GM12878 (cell line): ENCODE measurements at regions not wholly inside any gene's neighbourhood (a gene's known extent, or its start where the extent isn't known, plus 50 kb on each side); places are given as distances from the start of the nearest gene placed in this dataset.

Source experiments
- ATAC-seq: fragments of 200-7000 bp; cut with Tn5 transposase; 3 replicates; pipeline ENCODE4 v1.9.1; 2020; ENCODE audit warnings: mild to moderate bottlenecking, moderate library complexity
- BruUV-seq: library from RNA; stranded (reverse); fragments of 400-500 nt; replicated peaks from 2 replicates; lab custom pipeline; 2021; lab: Mats Ljungman, UMichigan
- CTCF ChIA-PET: fragments of 300-600 bp; sonication (Branson Sonifier 250); formaldehyde crosslinking; extraction: SDS; loops from one replicate; lab custom pipeline; 2021; ENCODE audit warnings: inconsistent platforms; lab: Yijun Ruan, JAX
- POLR2A ChIA-PET: fragments of 350-600 bp; formaldehyde crosslinking; extraction: SDS; loops from one replicate; lab custom pipeline; 2021; ENCODE audit warnings: inconsistent platforms; lab: Charles Lee
- RAD21 ChIA-PET: fragments of 300-600 bp; sonication (Branson Sonifier 250); formaldehyde crosslinking; loops from one replicate; lab custom pipeline; 2023; ENCODE audit warnings: antibody characterized with exemption; ENCODE audit not compliant: unreplicated experiment; lab: Charles Lee
- SMC1A ChIA-PET: fragments of 300-600 bp; sonication (Branson Sonifier 250); formaldehyde crosslinking; loops from one replicate; lab custom pipeline; 2023; ENCODE audit not compliant: unreplicated experiment, uncharacterized antibody; lab: Charles Lee
- DNase-seq: peaks from one replicate; pipeline ENCODE4 v3.0.0-alpha.2; 2011; ENCODE audit warnings: low read depth, low spot score
- FAIRE-seq: peaks from 3 replicates; lab custom pipeline; 2011; peaks lifted over from hg19 to GRCh38; lab: Jason Lieb, UNC
- H2AFZ ChIP-seq: 2 replicates; pipeline ENCODE4 v1.6.0; 2011; ENCODE audit warnings: low read depth, low read length, control low read depth; ENCODE audit not compliant: control insufficient read depth
- H3K27ac ChIP-seq: 2 replicates; pipeline ENCODE4 v1.5.1; 2011; ENCODE audit warnings: control low read depth; ENCODE audit not compliant: control insufficient read depth, insufficient read depth
- H3K27me3 ChIP-seq, 2 experiments: replicated peaks in 1 of 2; 2 replicates each; pipeline versions ENCODE4 v1.6.0 to v1.6.1; 2011; ENCODE audit warnings: low read length in 1 of 2; ENCODE audit not compliant: control insufficient read depth in 2 of 2, insufficient read depth in 2 of 2
- H3K36me3 ChIP-seq, 2 experiments: 2 replicates each; pipeline ENCODE4 v1.5.1; 2011; ENCODE audit warnings: low read length in 1 of 2; ENCODE audit not compliant: control insufficient read depth in 2 of 2, insufficient read depth in 2 of 2
- H3K4me1 ChIP-seq: 2 replicates; pipeline ENCODE4 v1.6.1; 2011; ENCODE audit warnings: mild to moderate bottlenecking, low read length, moderate library complexity, mixed read lengths; ENCODE audit not compliant: control insufficient read depth, insufficient read depth
- H3K4me2 ChIP-seq: 2 replicates; pipeline ENCODE4 v1.6.0; 2011; ENCODE audit warnings: control low read depth; ENCODE audit not compliant: control insufficient read depth, insufficient read depth
- H3K4me3 ChIP-seq: fragments of 200-600 bp; sonication (generic); 2 replicates; pipeline ENCODE4 v1.5.1; 2016
- H3K79me2 ChIP-seq: 2 replicates; pipeline ENCODE4 v1.6.0; 2011; ENCODE audit warnings: low read length; ENCODE audit not compliant: control insufficient read depth, insufficient read depth
- H3K9ac ChIP-seq: 2 replicates; pipeline ENCODE4 v1.8.0; 2011; ENCODE audit warnings: low read length, control low read depth, mixed read lengths; ENCODE audit not compliant: control insufficient read depth, insufficient read depth
- H3K9me3 ChIP-seq: replicated peaks from 3 replicates; pipeline ENCODE4 v1.5.1; 2011; ENCODE audit warnings: mild to moderate bottlenecking, low read length; ENCODE audit not compliant: control insufficient read depth, insufficient read depth
- H4K20me1 ChIP-seq: 2 replicates; pipeline ENCODE4 v1.6.0; 2011; ENCODE audit not compliant: control insufficient read depth, insufficient read depth
- BCLAF1 ChIP-seq: fragments of 450-650 bp; IDR thresholded peaks from 2 replicates; pipeline ENCODE4 v1.6.1; 2017; ENCODE audit warnings: antibody characterized with exemption, mild to moderate bottlenecking, moderate library complexity
- HDAC2 ChIP-seq: fragments of 200-600 bp; sonication (generic); IDR thresholded peaks from 2 replicates; pipeline ENCODE4 v1.6.1; 2017
- POLR2A ChIP-seq: IDR thresholded peaks from 2 replicates; pipeline ENCODE4 v1.6.1; 2011; ENCODE audit warnings: low read depth, mild to moderate bottlenecking, low read length
- RBBP5 ChIP-seq: fragments of 200-600 bp; sonication (generic); conservative IDR thresholded peaks from 2 replicates; pipeline ENCODE4 v1.6.1; 2016
- SREBF2 ChIP-seq: IDR thresholded peaks from 2 replicates; pipeline ENCODE4 v1.6.1; 2012; ENCODE audit warnings: mild to moderate bottlenecking, low read length
- WGBS: methylation state at CpG from one replicate; pipeline ENCODE4 v1.1.6; 2016; ENCODE audit warnings: low lambda C conversion rate; ENCODE audit not compliant: insufficient replicate concordance, insufficient coverage; ENCODE audit errors: missing lambda C conversion rate; 5-methylcytosine and 5-hydroxymethylcytosine counted together
- in situ Hi-C: fragments of 300-500 bp; cut with MboI; formaldehyde crosslinking; loops from 9 replicates; pipeline ENCODE4 v1.14.3; 2018; ENCODE audit warnings: mixed read lengths
- intact Hi-C: fragments of 100-400 bp; cut with micrococcal nuclease; formaldehyde crosslinking; loops from one replicate; pipeline ENCODE4 v1.14.2; 2022; ENCODE audit not compliant: unreplicated experiment

DNA sequence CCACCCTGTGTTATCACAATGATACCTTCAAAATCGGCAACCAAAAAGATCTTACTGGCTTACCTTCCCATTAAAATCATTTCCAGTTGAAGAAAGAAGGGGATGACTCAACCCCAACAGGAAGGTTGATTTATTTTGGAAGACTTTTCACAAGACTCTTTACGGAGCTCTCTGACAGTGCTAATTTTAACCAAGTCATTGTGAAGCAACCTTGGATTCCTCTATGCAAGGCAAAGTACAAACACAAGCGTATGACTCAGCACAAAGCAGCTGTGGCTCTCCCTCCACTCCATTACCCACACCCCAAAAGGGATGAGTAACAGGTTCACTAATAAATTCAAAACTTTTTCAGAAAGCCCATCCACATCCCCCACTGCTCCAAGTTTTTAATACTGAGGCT lies 213.8 kb upstream of the FGF13 start:
- Histone ChIP-seq H4K20me1 (no peaks in the 10 kb centered on the region), H3K36me3 (no peaks in the 10 kb centered on the region), H3K9me3 (no peaks in the 10 kb centered on the region), H3K4me1 (no peaks in the 10 kb centered on the region), H3K4me3 (no peak overlapping the region), H3K4me2 (no peak overlapping the region), H3K27ac (no peak overlapping the region), H2AFZ (no peak overlapping the region), H3K9ac (no peak overlapping the region), H3K27me3 (no peaks in the 10 kb centered on the region), H3K79me2 (no peaks in the 10 kb centered on the region)
- intact Hi-C loops (no loop called here), in situ Hi-C loops (no loop called here)
- SMC1A ChIA-PET: no interaction called here
- WGBS: 14% methylated on average over 3 of the region's 3 CpGs
- DNase-seq (no peak), FAIRE-seq (no peak), ATAC-seq (no peak)
- TF ChIP-seq RBBP5: no peak
- no peak for TF ChIP-seq SREBF2
- TF ChIP-seq BCLAF1: no peak
- CTCF ChIA-PET: no interaction called here
- no TSS peak for BruUV-seq
- RAD21 ChIA-PET: no interaction called here
- POLR2A ChIA-PET: no interaction called here

- SMC1A ChIA-PET: no interaction called here
- no peak overlapping the region for H3K4me3 ChIP-seq
- H3K4me1 ChIP-seq: no peaks in the 10 kb centered on the region
- TF ChIP-seq HDAC2: no peak
- TF ChIP-seq POLR2A: no peak
- BruUV-seq: no TSS peak
- no peak overlapping the region for H2AFZ ChIP-seq
- no peak overlapping the region for H3K9ac ChIP-seq
- intact Hi-C loops (no loop called here), in situ Hi-C loops (no loop called here)
- ATAC-seq (no peak), DNase-seq (no peak), FAIRE-seq (no peak)
- POLR2A ChIA-PET: no interaction called here
- H3K36me3 ChIP-seq: no peaks in the 10 kb centered on the region
- H3K27me3 ChIP-seq: no peaks in the 10 kb centered on the region
- no peaks in the 10 kb centered on the region for H3K9me3 ChIP-seq
- no peaks in the 10 kb centered on the region for H4K20me1 ChIP-seq
- no peaks in the 10 kb centered on the region for H3K79me2 ChIP-seq
- CTCF ChIA-PET: no interaction called here
- RAD21 ChIA-PET: no interaction called here
- no peak overlapping the region for H3K27ac ChIP-seq
- no peak overlapping the region for H3K4me2 ChIP-seq
Observed at GRCh38 chrX:138923805-138924204, 212.3 kb upstream of the FGF13 start.
